Mucosa of gallbladder (tissue), 1 donor: ENCODE measurements at regions not wholly inside any gene's neighbourhood (a gene's known extent, or its start where the extent isn't known, plus 50 kb on each side); places are given as distances from the start of the nearest gene placed in this dataset.

Source experiments
- DNase-seq: peaks from one replicate; pipeline ENCODE4 v3.0.0-alpha.2; 2020; ENCODE audit warnings: low spot score
- donor health status: DM: no; HTN: no; CAD: no.

GRCh38 chr3:7793786-7794185, 707.8 kb upstream of the LMCD1 start:
- no peak for DNase-seq

GRCh38 chr3:7798276-7798675, 703.3 kb upstream of the LMCD1 start:
- peak; percentile 17 for DNase-seq

DNA sequence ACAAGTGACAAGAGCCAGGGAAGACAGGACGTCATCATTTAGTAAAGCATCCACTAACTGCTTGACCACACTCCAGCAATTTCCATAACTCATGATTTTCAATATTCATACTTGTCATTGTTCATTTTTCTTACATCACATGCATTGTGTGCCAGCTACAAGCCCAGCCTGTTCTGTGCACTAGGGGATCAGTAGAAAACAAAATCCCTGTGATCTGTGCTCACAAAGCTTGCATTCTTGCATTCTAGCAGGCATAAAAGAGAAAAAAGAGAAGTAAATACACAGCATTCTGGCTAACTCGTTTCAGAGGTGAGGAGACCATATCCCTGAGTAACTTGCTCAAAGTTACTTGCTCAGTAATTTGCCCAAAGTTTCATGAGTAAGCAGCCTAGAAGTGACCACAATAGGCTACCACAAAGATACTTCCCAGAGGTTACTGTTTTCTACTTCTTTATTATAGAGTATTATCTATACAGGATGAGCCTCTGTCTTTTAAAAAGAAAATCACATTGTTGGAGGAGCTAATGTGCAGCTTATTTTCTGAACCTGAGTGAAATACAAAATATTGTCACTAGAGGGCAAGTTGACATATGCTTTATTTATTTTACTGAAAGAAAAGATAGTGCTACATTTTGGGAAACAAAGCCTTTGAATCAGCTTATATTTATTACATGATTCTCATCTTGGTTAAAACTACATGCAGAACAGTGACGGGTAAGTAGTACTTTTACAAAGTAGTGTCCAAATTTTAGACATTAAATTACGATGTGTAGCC, 701.4 kb upstream of the LMCD1 start:
- DNase-seq: no peak

DNA sequence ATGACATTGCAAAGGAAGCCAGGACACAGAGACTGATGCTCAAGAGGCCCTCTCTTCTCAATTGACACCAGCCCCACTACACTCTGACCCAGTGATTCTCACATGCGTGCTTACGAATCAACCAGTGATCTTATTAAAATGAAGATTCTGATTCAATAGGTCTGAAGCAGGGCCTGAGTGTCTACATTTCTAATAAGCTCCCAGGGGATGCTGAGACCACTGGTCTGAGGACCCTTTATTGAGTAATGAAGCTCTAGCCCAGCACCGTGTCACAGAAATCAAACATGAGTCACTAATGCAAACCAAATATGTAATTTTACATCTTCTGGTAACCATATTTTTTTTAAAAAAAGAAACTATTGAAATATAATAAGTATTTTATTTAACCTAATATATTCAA, 689.1 kb upstream of the LMCD1 start:
- no peak for DNase-seq

DNA sequence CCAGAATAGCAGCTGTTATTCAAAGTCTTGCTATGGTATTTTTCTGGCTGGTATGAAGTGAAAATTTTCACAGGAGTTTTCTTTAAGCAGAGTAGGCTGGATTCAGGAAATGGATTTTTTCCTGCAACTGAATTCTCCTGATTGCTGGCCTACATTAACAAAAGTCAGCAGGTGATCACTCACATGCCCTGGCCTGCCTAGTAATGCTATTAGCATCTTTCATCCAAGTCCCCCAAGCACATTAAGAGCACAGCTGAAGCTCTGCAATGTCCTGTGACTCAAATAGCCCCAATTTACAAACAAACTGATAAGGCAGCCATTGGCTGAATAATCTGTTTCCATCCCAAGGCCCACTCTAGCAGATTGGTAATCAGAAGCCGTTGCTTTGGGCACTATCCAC, 688.3 kb upstream of the LMCD1 start:
- DNase-seq: no peak

GRCh38 chr3:7817239-7817638, 684.4 kb upstream of the LMCD1 start:
- DNase-seq: no peak

DNA sequence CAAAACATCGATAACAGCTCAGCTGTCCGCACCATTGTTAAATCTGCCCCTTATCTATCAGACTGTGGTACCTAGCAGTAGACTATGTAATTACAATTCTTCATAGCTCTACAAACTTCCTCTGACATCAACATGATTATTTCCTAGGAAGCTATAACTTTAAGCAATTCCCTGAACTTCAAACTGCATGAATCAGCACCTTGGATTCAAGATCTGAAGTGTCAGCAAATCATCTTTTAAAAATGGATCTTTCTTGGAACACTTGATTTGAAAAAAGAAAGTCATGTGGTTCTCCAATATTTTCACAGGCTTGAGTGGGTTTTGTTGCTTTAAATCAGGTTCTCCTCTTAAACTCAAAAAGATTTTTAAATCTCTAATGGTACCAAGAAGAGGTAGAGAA, 680.7 kb upstream of the LMCD1 start:
- no peak for DNase-seq

- no peak for DNase-seq
These were observed 679.8 kb upstream of the LMCD1 start for GRCh38 chr3:7821858-7822257.

DNA sequence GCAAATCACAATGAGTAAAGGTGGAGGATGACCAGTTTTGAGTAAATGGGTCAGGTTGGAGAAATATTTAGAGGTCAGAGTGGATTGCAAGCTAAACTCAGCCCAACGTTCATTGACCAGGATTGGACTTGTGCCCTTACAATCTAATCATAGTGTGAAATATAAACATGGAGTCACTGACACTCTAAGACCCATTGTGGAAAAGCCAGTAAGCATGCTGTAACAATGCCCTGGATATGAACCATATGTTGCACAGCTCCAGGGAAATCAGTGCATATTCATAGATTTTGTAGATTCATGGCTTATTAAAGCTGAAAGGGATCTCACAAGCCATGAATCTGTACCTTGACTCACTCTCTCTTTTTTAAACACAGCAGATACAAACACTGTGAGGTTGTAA, 660.2 kb upstream of the LMCD1 start:
- no peak for DNase-seq

DNA sequence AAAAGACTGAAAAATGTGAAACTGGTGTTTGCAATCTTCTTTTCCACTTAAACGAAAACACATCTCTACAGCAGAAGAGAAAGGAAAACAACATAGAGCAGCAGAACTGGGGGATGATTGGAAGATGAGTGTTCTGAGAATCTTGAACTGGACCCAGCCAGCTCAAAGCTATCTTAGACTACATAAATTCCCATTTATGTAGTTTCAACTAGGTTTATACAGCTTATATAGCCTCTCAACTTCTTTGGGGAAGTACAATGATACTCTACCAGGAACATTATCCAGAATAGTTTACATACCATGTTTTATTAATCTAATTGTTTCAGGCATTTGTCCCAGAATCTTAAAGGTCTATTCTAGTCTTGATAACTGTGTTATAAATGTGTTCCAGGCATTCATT, 658.2 kb upstream of the LMCD1 start:
- no peak for DNase-seq

DNA sequence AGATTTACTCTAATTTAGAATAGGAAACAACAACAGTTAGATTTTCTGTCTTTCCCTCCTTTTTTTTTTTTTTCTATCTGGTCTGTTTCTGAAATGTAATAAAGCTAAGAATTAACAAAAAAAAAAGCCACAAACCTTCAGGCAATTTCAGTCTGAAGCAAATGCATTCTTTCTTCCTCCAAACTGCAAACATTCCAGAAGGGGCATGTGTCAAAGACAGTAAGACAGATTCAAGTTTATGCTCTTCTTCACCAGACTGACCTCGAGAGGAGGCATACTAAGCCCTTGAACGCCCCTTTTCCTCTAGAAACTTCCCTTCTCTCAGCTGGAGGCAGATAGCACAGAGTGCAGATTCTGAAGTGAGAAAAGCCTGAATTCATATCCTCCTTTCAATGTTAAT, 654.6 kb upstream of the LMCD1 start:
- DNase-seq: no peak

GRCh38 chr3:7847521-7847920, 654.1 kb upstream of the LMCD1 start:
- DNase-seq: no peak

GRCh38 chr3:7854266-7854665, 647.4 kb upstream of the LMCD1 start:
- no peak for DNase-seq

DNA sequence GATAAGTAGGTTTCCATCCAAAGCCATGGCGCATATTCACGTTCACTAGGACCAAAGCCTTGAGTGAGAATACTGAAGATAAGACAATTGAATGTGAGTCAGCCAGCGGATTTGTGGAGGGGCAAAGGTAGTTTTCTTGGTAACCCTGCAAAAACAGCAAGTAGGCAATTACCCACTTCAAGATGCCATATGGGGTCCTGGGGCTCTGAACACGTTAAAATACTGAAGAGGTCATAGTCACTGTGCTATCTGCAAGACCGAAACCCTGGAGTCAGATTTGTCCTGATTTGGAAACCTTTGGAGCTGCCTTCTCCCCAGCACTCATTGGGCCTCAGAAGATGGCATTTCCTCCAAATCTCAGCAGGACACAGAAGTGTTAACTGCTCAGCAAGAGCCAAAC, 646.9 kb upstream of the LMCD1 start:
- no peak for DNase-seq

- no peak for DNase-seq
These were observed 636.0 kb upstream of the LMCD1 start for GRCh38 chr3:7865611-7866010.

- DNase-seq: no peak
These were observed 634.0 kb upstream of the LMCD1 start for GRCh38 chr3:7867587-7867986.

- DNase-seq: no peak
These were observed 630.5 kb upstream of the LMCD1 start for GRCh38 chr3:7871003-7871560.

DNA sequence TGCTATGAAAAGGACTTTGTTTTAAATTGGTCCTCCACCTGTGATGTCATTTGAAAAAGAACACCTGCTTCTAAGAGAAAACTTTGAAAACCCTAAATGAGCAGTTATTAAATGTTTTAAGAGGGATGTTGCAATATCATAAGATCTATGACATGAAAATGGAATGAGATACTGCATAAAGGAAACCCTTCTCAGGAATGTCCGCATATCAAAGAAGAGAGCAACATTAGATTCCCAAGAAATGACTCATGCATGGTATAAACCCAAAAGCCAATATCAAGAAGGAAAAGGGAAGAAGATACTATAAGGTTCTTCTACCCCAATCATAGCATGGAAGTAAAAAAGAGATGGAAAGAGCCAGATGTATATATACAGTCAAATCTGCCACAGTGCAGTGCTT, 627.5 kb upstream of the LMCD1 start:
- DNase-seq: no peak

GRCh38 chr3:7875925-7876324, 625.7 kb upstream of the LMCD1 start:
- peak; percentile 30 for DNase-seq

GRCh38 chr3:7876741-7877297, 624.8 kb upstream of the LMCD1 start:
- DNase-seq: no peak

GRCh38 chr3:7877312-7877711, 624.3 kb upstream of the LMCD1 start:
- no peak for DNase-seq

GRCh38 chr3:7879572-7879971, 622.1 kb upstream of the LMCD1 start:
- no peak for DNase-seq

DNA sequence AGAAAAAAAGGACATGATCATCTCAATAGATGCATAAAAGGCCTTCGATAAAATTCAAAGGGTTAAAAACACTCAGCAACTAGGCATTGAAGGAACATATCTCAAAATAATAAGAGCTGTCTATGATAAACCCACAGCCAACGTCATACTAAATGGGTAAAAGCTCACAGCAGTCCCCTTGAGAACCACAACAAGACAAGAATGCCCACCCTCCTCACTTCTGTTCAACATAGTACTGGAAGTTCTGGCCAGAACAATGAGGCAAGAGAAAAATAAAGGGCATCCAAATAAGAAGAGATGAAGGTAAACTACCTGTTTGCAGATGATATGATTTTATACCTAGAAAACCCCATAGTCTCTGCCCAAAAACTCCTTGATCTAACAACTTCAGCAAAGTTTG, 619.7 kb upstream of the LMCD1 start:
- DNase-seq: no peak

DNA sequence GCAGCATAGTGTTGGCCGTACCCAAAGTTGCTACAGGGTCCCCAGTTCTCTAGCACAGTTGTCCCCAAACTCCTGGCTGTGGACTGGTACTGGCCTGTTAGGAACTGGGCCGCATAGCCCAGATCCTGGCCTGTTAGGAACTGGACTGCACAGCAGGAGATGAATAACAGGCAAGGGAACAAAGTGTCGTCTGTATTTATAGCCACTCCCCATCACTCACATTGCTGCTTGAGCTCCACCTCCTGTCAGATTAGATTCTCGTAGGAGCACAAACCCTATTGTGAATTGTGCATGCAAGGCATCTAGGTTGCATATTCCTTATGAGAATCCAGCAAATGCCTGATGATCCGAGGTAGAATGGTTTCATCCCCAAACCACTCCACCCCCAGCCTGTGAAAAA, 604.0 kb upstream of the LMCD1 start:
- no peak for DNase-seq
